Stomach (tissue), 8 donors: ENCODE measurements at regions not wholly inside any gene's neighbourhood (a gene's known extent, or its start where the extent isn't known, plus 50 kb on each side); places are given as distances from the start of the nearest gene placed in this dataset.

Experiments used
- DNase-seq, 2 donors: peaks; one replicate each; pipeline versions ENCODE4 v3.0.0 to v3.0.0-alpha.2; 2013 to 2019
- H3K27ac ChIP-seq, 5 donors: fragments of 200-600 bp in 4 of 5; sonication (generic) in 4 of 5; one replicate each; pipeline ENCODE4 v1.5.1; 2013 to 2019; ENCODE audit warnings: mild to moderate bottlenecking in 1 of 5, moderate library complexity in 1 of 5
- H3K27me3 ChIP-seq, 3 donors: fragments of 200-600 bp; sonication (generic); one replicate each; pipeline ENCODE4 v1.5.1; 2017 to 2019; ENCODE audit warnings: mixed run types in 1 of 3
- H3K36me3 ChIP-seq, 4 donors: fragments of 200-600 bp; sonication (generic); 1 replicate in 3 of 4; 2 replicates in 1 of 4; pipeline ENCODE4 v1.5.1; 2016 to 2019
- H3K4me1 ChIP-seq, 4 donors: fragments of 200-600 bp; sonication (generic); one replicate each; pipeline ENCODE4 v1.5.1; 2016 to 2019
- H3K4me3 ChIP-seq, 4 donors: fragments of 200-600 bp; sonication (generic) in 3 of 4; one replicate each; pipeline ENCODE4 v1.5.1; 2016 to 2019; ENCODE audit warnings: mild to moderate bottlenecking in 1 of 4
- H3K9me3 ChIP-seq, 4 donors: fragments of 200-600 bp; sonication (generic); one replicate each; pipeline ENCODE4 v1.5.1; 2016 to 2019
- CTCF ChIP-seq, 7 experiments: fragments of 450-650 bp in 4 of 7; fragments of 200-600 bp in 3 of 7; sonication (generic) in 3 of 7; IDR thresholded peaks; one replicate each; pipeline ENCODE4 v1.5.1; 2016 to 2019; ENCODE audit warnings: antibody characterized with exemption in 7 of 7, control low read depth in 2 of 7, mild to moderate bottlenecking in 1 of 7
- EP300 ChIP-seq: sonication (generic); formaldehyde crosslinking; IDR thresholded peaks from one replicate; pipeline ENCODE4 v1.6.1; 2017; ENCODE audit warnings: antibody characterized with exemption
- POLR2A ChIP-seq, 4 donors: fragments of 450-650 bp; IDR thresholded peaks; one replicate each; pipeline ENCODE4 v1.6.1; 2016; ENCODE audit warnings: antibody characterized with exemption in 4 of 4, control low read depth in 2 of 4, mild to moderate bottlenecking in 1 of 4, moderate library complexity in 1 of 4
- POLR2AphosphoS5 ChIP-seq, 3 donors: sonication (generic); formaldehyde crosslinking; IDR thresholded peaks; one replicate each; pipeline ENCODE4 v1.6.1; 2016; ENCODE audit warnings: antibody characterized with exemption in 3 of 3
- WGBS, 5 donors: extraction: QIAGEN DNeasy Blood & Tissue Kit in 3 of 5; methylation state at CpG; one replicate each; pipeline versions ENCODE4 v1.1.5 to v1.1.7; 2013 to 2018; 5-methylcytosine and 5-hydroxymethylcytosine counted together
- intact Hi-C: fragments of 100-400 bp; cut with DNase I; formaldehyde crosslinking; loops from one replicate; pipeline ENCODE4 v1.15.1; 2023; ENCODE audit warnings: low total_unique reads
- donor health status: healthy with polysubstance abuse.
- donor health status: Bipolar disorder and iron deficiency.
- donor health status: healthy.

DNA sequence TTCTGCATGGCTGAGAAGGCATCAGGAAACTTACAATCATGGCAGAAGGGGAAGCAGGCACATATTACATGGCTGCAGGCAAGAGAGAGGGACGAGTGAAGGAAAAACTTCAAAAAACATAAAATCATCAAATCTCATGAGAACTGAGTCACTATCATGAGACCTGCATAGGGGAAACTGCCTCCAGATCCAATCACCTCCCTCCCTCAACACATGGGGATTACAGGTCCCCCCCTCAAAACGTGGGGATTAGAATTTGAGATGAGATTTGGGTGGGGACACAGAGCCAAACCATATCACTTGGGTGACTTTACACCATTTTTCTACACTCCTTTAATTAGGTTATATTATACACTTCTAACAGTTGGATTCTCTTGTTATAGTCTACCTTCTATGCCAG is 490.7 kb upstream of the KCND2 start:
- TF ChIP-seq EP300 (no peak), CTCF (IDR thresholded peaks at IDR 0.05) (no peak), POLR2AphosphoS5 (IDR thresholded peaks at IDR 0.05) (no peak), POLR2A (IDR thresholded peaks at IDR 0.05) (no peak)
- Histone ChIP-seq H3K36me3 (no peaks in the 10 kb centered on the region), H3K4me1 (no peaks in the 10 kb centered on the region), H3K27ac (no peak overlapping the region), H3K4me3 (no peak overlapping the region), H3K27me3 (no peaks in the 10 kb centered on the region), H3K9me3 (no peaks in the 10 kb centered on the region)
- 43 to 58% (median 57%) methylated on average over 2 of the region's 2 CpGs for WGBS, 5 donors
- DNase-seq: no peak
- intact Hi-C loops: no loop called here

DNA sequence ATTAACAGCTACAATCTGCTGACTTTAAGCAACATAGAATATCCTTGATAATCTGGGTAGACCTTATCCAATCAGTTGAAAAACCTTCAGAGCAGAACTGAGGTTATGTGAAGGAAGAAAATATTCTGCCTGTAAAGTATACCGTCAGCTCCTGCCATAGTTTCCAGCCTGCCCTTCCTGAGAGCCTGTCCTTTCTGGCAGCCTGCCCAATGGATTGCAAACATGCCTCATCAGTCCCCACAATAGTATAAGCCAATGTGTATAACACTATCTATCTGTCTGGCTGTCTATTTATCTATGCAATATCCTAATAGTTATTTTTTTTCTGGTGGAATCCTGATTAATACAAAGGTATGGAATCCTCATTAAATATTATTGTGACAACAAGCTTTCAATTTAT is 489.2 kb upstream of the KCND2 start:
- Histone ChIP-seq H3K4me1 (no peaks in the 10 kb centered on the region), H3K4me3 (no peak overlapping the region), H3K9me3 (no peaks in the 10 kb centered on the region), H3K27me3 (no peaks in the 10 kb centered on the region), H3K27ac (no peak overlapping the region), H3K36me3 (no peaks in the 10 kb centered on the region)
- WGBS, 5 donors: 11 to 29% (median 26%) methylated on average over 1 of the region's 1 CpG
- TF ChIP-seq POLR2A (IDR thresholded peaks at IDR 0.05): no peak
- TF ChIP-seq POLR2AphosphoS5 (IDR thresholded peaks at IDR 0.05): no peak
- no peak for TF ChIP-seq EP300
- no peak for TF ChIP-seq CTCF (IDR thresholded peaks at IDR 0.05)
- intact Hi-C loops: no loop called here
- DNase-seq: peak; percentile 25 to 47

- DNase-seq: no peak
- TF ChIP-seq CTCF (IDR thresholded peaks at IDR 0.05): no peak
- TF ChIP-seq POLR2A (IDR thresholded peaks at IDR 0.05): no peak
- no peaks in the 10 kb centered on the region for H3K36me3 ChIP-seq
- H3K4me1 ChIP-seq: no peaks in the 10 kb centered on the region
- WGBS, 5 donors: 75 to 81% (median 78%) methylated on average over 6 of the region's 6 CpGs
- intact Hi-C loops: no loop called here
- H3K27ac ChIP-seq: no peak overlapping the region
- peaks cover 0 to 9% (median 0%) of the 10 kb centered on the region in 4 donors for H3K9me3 ChIP-seq
- no peaks in the 10 kb centered on the region for H3K27me3 ChIP-seq
- H3K4me3 ChIP-seq: no peak overlapping the region
Observed at GRCh38 chr7:119802147-119802546, 470.8 kb upstream of the KCND2 start.

GRCh38 chr7:119825091-119825655 is 447.8 kb upstream of the KCND2 start:
- intact Hi-C loops: no loop called here

More at GRCh38 chr7:119825091-119825655, 447.8 kb upstream of the KCND2 start:
- H3K4me3 ChIP-seq: no peak overlapping the region
- 46 to 54% (median 47%) methylated on average over 3 of the region's 3 CpGs for WGBS, 5 donors
- TF ChIP-seq EP300 (no peak), POLR2A (IDR thresholded peaks at IDR 0.05) (no peak), CTCF (IDR thresholded peaks at IDR 0.05) (no peak)
- DNase-seq: no peak
- H3K27me3 ChIP-seq: no peaks in the 10 kb centered on the region
- H3K27ac ChIP-seq: no peak overlapping the region
- no peaks in the 10 kb centered on the region for H3K36me3 ChIP-seq
- H3K4me1 ChIP-seq: no peaks in the 10 kb centered on the region
- H3K9me3 ChIP-seq: peaks cover 0 to 13% (median 5%) of the 10 kb centered on the region in 4 donors
